Neural progenitor cell (in vitro differentiated cells): ENCODE measurements at regions not wholly inside any gene's neighbourhood (a gene's known extent, or its start where the extent isn't known, plus 50 kb on each side); places are given as distances from the start of the nearest gene placed in this dataset.

ENCODE experiments used
- DNase-seq: peaks from one replicate; pipeline ENCODE4 v3.0.0-alpha.2; 2016; ENCODE audit warnings: low spot score
- H2AFZ ChIP-seq: fragments of 200-600 bp; sonication (generic); replicated peaks from 2 replicates; pipeline ENCODE4 v1.6.1; 2016; ENCODE audit warnings: antibody characterized with exemption
- H3F3A ChIP-seq: fragments of 200-600 bp; sonication (generic); 2 replicates; pipeline ENCODE4 v1.6.1; 2016; ENCODE audit warnings: antibody characterized with exemption, low read depth
- H3K27ac ChIP-seq: fragments of 200-600 bp; sonication (generic); 2 replicates; pipeline ENCODE4 v1.5.1; 2016; ENCODE audit warnings: mild to moderate bottlenecking
- H3K27me3 ChIP-seq: fragments of 200-600 bp; sonication (generic); 2 replicates; pipeline ENCODE4 v1.6.1; 2016; ENCODE audit warnings: mild to moderate bottlenecking, moderate library complexity
- H3K36me3 ChIP-seq: fragments of 200-600 bp; sonication (generic); 2 replicates; pipeline ENCODE4 v1.5.1; 2016
- H3K4me1 ChIP-seq: fragments of 200-600 bp; sonication (generic); 2 replicates; pipeline ENCODE4 v1.6.1; 2016; ENCODE audit warnings: mixed run types
- H3K4me2 ChIP-seq: fragments of 200-600 bp; sonication (generic); 2 replicates; pipeline ENCODE4 v1.6.1; 2016
- H3K4me3 ChIP-seq: fragments of 200-600 bp; sonication (generic); 2 replicates; pipeline ENCODE4 v1.5.1; 2016
- H3K79me2 ChIP-seq: fragments of 200-600 bp; sonication (generic); 2 replicates; pipeline ENCODE4 v1.6.1; 2016; ENCODE audit warnings: low read depth
- H3K9ac ChIP-seq: fragments of 200-600 bp; sonication (generic); 2 replicates; pipeline ENCODE4 v1.6.1; 2016
- H3K9me3 ChIP-seq: fragments of 200-600 bp; sonication (generic); 2 replicates; pipeline ENCODE4 v1.5.1; 2016; ENCODE audit warnings: low read depth
- H4K20me1 ChIP-seq: fragments of 200-600 bp; sonication (generic); 2 replicates; pipeline ENCODE4 v1.6.1; 2016; ENCODE audit warnings: low read depth
- H3K27ac Mint-ChIP-seq: 3 replicates; pipeline ENCODE4 v1.8.0; 2021; ENCODE audit warnings: mixed read lengths
- H3K27me3 Mint-ChIP-seq: 2 replicates; pipeline ENCODE4 v1.8.0; 2022; ENCODE audit warnings: low read depth, mild to moderate bottlenecking, inconsistent platforms, moderate library complexity, mixed read lengths; ENCODE audit not compliant: insufficient read depth
- H3K36me3 Mint-ChIP-seq: 3 replicates; pipeline ENCODE4 v1.8.0; 2021; ENCODE audit warnings: mixed read lengths
- H3K4me1 Mint-ChIP-seq: 3 replicates; pipeline ENCODE4 v1.8.0; 2021; ENCODE audit warnings: mixed read lengths
- H3K4me3 Mint-ChIP-seq: 3 replicates; pipeline ENCODE4 v1.8.0; 2021; ENCODE audit warnings: mild to moderate bottlenecking, moderate library complexity, mixed read lengths
- H3K9me3 Mint-ChIP-seq: 3 replicates; pipeline ENCODE4 v1.8.0; 2020; ENCODE audit warnings: mixed read lengths
- EZH2 ChIP-seq: fragments of 200-600 bp; sonication (generic); IDR thresholded peaks from 2 replicates; pipeline ENCODE4 v1.6.1; 2017; ENCODE audit warnings: antibody characterized with exemption, mild to moderate bottlenecking, moderate library complexity
- EZH2phosphoT487 ChIP-seq: fragments of 200-600 bp; sonication (generic); IDR thresholded peaks from 2 replicates; pipeline ENCODE4 v1.6.1; 2017; ENCODE audit warnings: antibody characterized with exemption
- TF ChIP-seq, protein P1 (sequence below): fragments of 200-600 bp; sonication (generic); IDR thresholded peaks from 2 replicates; pipeline ENCODE4 v1.5.1; 2017; ENCODE audit warnings: antibody characterized with exemption, mild to moderate bottlenecking

DNA sequence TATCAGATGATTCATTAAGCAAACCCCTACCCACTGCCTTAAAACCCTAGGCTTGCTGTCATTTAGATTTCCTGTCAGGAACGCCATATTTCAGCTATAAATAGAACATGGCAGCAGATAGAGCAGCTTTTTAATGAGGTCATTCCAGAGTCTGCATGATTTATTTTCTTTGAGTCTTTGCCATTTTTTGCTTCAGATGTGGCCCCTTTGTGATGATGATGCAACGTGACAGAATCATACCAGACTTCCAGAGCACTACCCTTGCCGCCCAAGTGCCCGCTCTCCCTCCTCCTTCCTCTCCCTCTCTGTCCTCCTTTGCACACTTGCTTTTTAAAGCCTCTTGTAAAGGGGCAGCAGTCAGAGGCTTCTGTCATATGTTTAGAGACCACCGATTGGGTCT lies 55.5 kb upstream of the TRIM67 start:
- peaks cover 3% of the 10 kb centered on the region for H3K4me1 Mint-ChIP-seq
- no peaks in the 10 kb centered on the region for H3K9me3 ChIP-seq
- H3K79me2 ChIP-seq, result no peaks in the 10 kb centered on the region
- H3K9ac ChIP-seq, result no peak overlapping the region
- H3K36me3 ChIP-seq, result no peaks in the 10 kb centered on the region
- no peak for DNase-seq
- peaks cover 3% of the 10 kb centered on the region for H3K4me1 ChIP-seq
- H3K9me3 Mint-ChIP-seq, result peaks cover 2% of the 10 kb centered on the region
- H4K20me1 ChIP-seq, result no peaks in the 10 kb centered on the region
- no peak overlapping the region for H3K27ac ChIP-seq
- H2AFZ ChIP-seq, result no peak overlapping the region
- no peak overlapping the region for H3K4me3 ChIP-seq
- no peaks in the 10 kb centered on the region for H3F3A ChIP-seq
- no peak for TF ChIP-seq EZH2
- no peak overlapping the region for H3K27ac Mint-ChIP-seq
- no peak overlapping the region for H3K4me3 Mint-ChIP-seq
- peaks cover 17% of the 10 kb centered on the region for H3K27me3 ChIP-seq
- no peak overlapping the region for H3K4me2 ChIP-seq
- H3K27me3 Mint-ChIP-seq, result peaks cover 6% of the 10 kb centered on the region
- H3K36me3 Mint-ChIP-seq, result no peaks in the 10 kb centered on the region

- no peak overlapping the region for H3K4me3 Mint-ChIP-seq
- Histone ChIP-seq H3K79me2 (no peaks in the 10 kb centered on the region), H2AFZ (no peak overlapping the region), H3K4me1 (peaks cover 3% of the 10 kb centered on the region), H3K9ac (no peak overlapping the region), H3F3A (no peaks in the 10 kb centered on the region), H3K27ac (no peak overlapping the region), H3K9me3 (no peaks in the 10 kb centered on the region), H4K20me1 (no peaks in the 10 kb centered on the region), H3K4me2 (no peak overlapping the region), H3K36me3 (no peaks in the 10 kb centered on the region), H3K27me3 (peaks cover 20% of the 10 kb centered on the region), H3K4me3 (no peak overlapping the region)
- DNase-seq, result no peak
- H3K9me3 Mint-ChIP-seq, result no peaks in the 10 kb centered on the region
- no peak overlapping the region for H3K27ac Mint-ChIP-seq
- H3K36me3 Mint-ChIP-seq, result no peaks in the 10 kb centered on the region
- peaks cover 3% of the 10 kb centered on the region for H3K4me1 Mint-ChIP-seq
- TF ChIP-seq EZH2 (no peak), EZH2phosphoT487 (no peak)
- TF ChIP-seq, protein P1, sequence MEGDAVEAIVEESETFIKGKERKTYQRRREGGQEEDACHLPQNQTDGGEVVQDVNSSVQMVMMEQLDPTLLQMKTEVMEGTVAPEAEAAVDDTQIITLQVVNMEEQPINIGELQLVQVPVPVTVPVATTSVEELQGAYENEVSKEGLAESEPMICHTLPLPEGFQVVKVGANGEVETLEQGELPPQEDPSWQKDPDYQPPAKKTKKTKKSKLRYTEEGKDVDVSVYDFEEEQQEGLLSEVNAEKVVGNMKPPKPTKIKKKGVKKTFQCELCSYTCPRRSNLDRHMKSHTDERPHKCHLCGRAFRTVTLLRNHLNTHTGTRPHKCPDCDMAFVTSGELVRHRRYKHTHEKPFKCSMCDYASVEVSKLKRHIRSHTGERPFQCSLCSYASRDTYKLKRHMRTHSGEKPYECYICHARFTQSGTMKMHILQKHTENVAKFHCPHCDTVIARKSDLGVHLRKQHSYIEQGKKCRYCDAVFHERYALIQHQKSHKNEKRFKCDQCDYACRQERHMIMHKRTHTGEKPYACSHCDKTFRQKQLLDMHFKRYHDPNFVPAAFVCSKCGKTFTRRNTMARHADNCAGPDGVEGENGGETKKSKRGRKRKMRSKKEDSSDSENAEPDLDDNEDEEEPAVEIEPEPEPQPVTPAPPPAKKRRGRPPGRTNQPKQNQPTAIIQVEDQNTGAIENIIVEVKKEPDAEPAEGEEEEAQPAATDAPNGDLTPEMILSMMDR, result no peak
- H3K27me3 Mint-ChIP-seq, result peaks cover 6% of the 10 kb centered on the region
Measured at GRCh38 chr1:231104917-231105316, 56.9 kb upstream of the TRIM67 start.

DNA sequence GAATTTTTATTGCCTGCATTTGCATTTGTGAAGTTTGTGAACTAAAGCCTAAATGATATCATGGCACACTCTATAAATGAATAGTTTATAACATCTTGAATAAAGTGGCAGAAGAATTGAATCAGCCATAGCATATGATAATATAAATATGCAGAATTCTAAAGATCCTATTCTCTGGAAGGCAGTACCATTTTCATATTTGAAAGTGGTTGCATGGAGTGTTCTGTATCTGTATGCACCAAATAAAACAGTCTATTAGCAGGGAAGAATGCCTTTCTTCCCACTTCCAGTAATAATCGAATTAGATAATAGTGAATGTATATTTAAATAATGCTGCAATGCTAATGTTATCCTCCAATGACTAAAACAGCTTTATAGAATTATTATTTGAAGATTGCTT lies 57.9 kb upstream of the TRIM67 start:
- H3K79me2 ChIP-seq, result no peaks in the 10 kb centered on the region
- H3K36me3 Mint-ChIP-seq, result no peaks in the 10 kb centered on the region
- peaks cover 20% of the 10 kb centered on the region for H3K27me3 ChIP-seq
- H4K20me1 ChIP-seq, result no peaks in the 10 kb centered on the region
- H3K9ac ChIP-seq, result no peak overlapping the region
- H3K36me3 ChIP-seq, result no peaks in the 10 kb centered on the region
- H3K4me1 ChIP-seq, result peaks cover 3% of the 10 kb centered on the region
- no peak overlapping the region for H3K27ac ChIP-seq
- no peak overlapping the region for H3K27ac Mint-ChIP-seq
- DNase-seq, result no peak
- no peaks in the 10 kb centered on the region for H3F3A ChIP-seq
- H3K4me2 ChIP-seq, result no peak overlapping the region
- H3K4me3 ChIP-seq, result no peak overlapping the region
- no peak overlapping the region for H2AFZ ChIP-seq
- H3K9me3 Mint-ChIP-seq, result no peaks in the 10 kb centered on the region
- no peak overlapping the region for H3K4me3 Mint-ChIP-seq
- TF ChIP-seq, protein P1, result no peak
- TF ChIP-seq EZH2phosphoT487 (no peak), EZH2 (no peak)
- H3K4me1 Mint-ChIP-seq, result peaks cover 3% of the 10 kb centered on the region
- H3K9me3 ChIP-seq, result no peaks in the 10 kb centered on the region
- H3K27me3 Mint-ChIP-seq, result peaks cover 8% of the 10 kb centered on the region

DNA sequence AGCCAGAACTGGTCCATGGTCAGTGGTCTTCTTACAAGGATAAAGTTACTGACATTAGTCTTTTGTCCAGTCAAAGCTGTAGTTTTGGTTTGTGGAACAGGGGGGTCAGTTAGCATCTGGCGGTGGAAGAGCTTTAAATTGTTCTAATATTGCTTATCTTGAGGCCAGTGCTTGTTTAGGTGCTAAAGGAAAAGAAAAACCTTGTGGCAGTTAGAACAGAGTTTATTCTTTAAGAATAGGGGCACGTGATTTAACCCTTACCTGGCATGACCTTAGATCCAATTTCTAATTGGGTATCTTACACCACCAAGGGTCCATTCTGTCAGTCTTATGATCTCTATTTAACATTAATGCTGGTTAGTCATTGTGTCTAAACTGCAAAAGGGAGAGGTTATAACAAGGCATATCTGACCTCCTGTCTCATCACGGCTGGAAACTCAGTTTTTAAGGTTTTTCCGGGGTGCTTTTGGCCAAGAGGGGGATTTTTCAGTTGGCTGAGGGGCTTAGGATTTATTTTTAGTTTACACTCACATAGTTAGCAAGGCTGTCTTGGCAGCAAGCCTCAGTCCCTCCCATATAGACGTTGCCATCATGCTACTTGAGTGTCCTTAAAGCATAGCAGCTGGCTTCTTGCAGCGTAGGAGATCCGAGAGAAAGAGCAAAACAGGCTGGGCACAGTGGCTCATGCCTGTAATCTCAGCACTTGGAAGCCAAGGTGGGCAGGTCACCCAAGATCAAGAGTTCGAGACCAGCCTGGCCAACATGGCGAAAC lies 60.1 kb upstream of the FAM89A start:
- Histone ChIP-seq H4K20me1 (no peaks in the 10 kb centered on the region), H3K9me3 (no peaks in the 10 kb centered on the region), H3K79me2 (no peaks in the 10 kb centered on the region), H3K9ac (no peak overlapping the region), H2AFZ (no peak overlapping the region), H3K4me1 (no peaks in the 10 kb centered on the region), H3F3A (no peaks in the 10 kb centered on the region), H3K27me3 (peaks cover 30% of the 10 kb centered on the region), H3K4me2 (no peak overlapping the region), H3K27ac (no peak overlapping the region), H3K36me3 (no peaks in the 10 kb centered on the region), H3K4me3 (no peak overlapping the region)
- Mint-ChIP-seq H3K27ac (peak overlapping the region; percentile 26), H3K27me3 (peaks cover 5% of the 10 kb centered on the region), H3K4me3 (no peak overlapping the region), H3K36me3 (no peaks in the 10 kb centered on the region), H3K9me3 (no peaks in the 10 kb centered on the region), H3K4me1 (peaks cover 5% of the 10 kb centered on the region)
- TF ChIP-seq EZH2phosphoT487 (no peak), EZH2 (no peak)
- DNase-seq, result no peak
